ENCODE measurements at regions not wholly inside any gene's neighbourhood (a gene's known extent, or its start where the extent isn't known, plus 50 kb on each side); places are given as distances from the start of the nearest gene placed in this dataset.

- TF ChIP-seq EZH2 (IDR thresholded peaks at IDR 0.05; ENCODE audit: low read length) = no peak
- no peak for TF ChIP-seq CTCF (optimal IDR thresholded peaks at IDR 0.05 in 1 of 3, IDR thresholded peaks at IDR 0.05 in 1 of 3, conservative IDR thresholded peaks at IDR 0.05 in 1 of 3; ENCODE audit: extremely low read depth in 1 of 3, insufficient read depth in 2 of 3, low read length in 3 of 3)
- dilution Hi-C loops (cut with MboI; ENCODE audit: extremely low pct_ligation_motif_present, low sequenced_read_pairs) = no loop called here
- Histone ChIP-seq H3K4me1 (ENCODE audit: control insufficient read depth, extremely low read depth, insufficient read depth, low read length) (no peaks in the 10 kb centered on the region), H2AFZ (ENCODE audit: control insufficient read depth, low read length) (no peak overlapping the region), H3K36me3 (ENCODE audit: control insufficient read depth in 2 of 2, extremely low read depth in 1 of 2, insufficient read depth in 2 of 2, low read length in 2 of 2) (no peaks in the 10 kb centered on the region), H3K4me2 (ENCODE audit: control insufficient read depth, extremely low read depth, insufficient read depth, low read depth, low read length) (no peak overlapping the region), H3K27me3 (ENCODE audit: control insufficient read depth, extremely low read depth, insufficient read depth, low read length) (no peaks in the 10 kb centered on the region), H3K4me3 (ENCODE audit: control insufficient read depth in 2 of 3, extremely low read depth in 1 of 3, insufficient read depth in 2 of 3, low read depth in 1 of 3, low read length in 3 of 3) (no peak overlapping the region), H3K9ac (ENCODE audit: control insufficient read depth, extremely low read depth, insufficient read depth, low read length) (no peak overlapping the region), H3K79me2 (ENCODE audit: control insufficient read depth, insufficient read depth, low read length) (no peaks in the 10 kb centered on the region), H3K9me1 (ENCODE audit: control insufficient read depth, extremely low read depth, insufficient read depth, low read length) (no peaks in the 10 kb centered on the region), H4K20me1 (ENCODE audit: control insufficient read depth, extremely low read depth, insufficient read depth, low read length) (no peaks in the 10 kb centered on the region), H3K9me3 (ENCODE audit: control insufficient read depth, low read depth, low read length) (peaks cover 2% of the 10 kb centered on the region), H3K27ac (ENCODE audit: control insufficient read depth, insufficient read depth, low read length) (no peak overlapping the region)
- FAIRE-seq (no peak), DNase-seq (ENCODE audit: low read depth, low spot score) (no peak)
Observed at GRCh38 chr2:6355886-6356761, 509.6 kb downstream of the CMPK2 start.

DNA sequence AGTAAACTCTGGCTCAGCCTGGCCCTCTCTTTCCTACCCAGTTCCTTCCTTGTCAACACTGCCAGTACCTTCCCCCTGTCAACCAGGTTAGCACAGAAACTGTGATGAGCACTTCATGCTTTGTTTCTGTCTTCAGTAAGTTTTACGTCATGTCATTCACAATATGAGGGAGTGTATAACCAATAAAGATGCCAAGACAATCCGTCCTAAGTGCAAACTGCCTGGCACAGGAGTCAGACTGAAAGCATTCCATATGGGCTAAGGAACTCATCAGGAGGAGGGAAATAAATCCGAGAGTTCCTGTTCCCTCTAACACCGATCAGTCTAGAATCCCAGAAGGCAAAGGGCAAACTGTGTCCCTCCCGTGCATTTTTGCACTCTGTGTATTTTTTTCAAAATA, 507.2 kb downstream of the CMPK2 start:
- TF ChIP-seq CTCF (optimal IDR thresholded peaks at IDR 0.05 in 1 of 3, IDR thresholded peaks at IDR 0.05 in 1 of 3, conservative IDR thresholded peaks at IDR 0.05 in 1 of 3; ENCODE audit: extremely low read depth in 1 of 3, insufficient read depth in 2 of 3, low read length in 3 of 3) = no peak
- DNase-seq (ENCODE audit: low read depth, low spot score) = no peak
- H3K4me3 ChIP-seq (ENCODE audit: control insufficient read depth in 2 of 3, extremely low read depth in 1 of 3, insufficient read depth in 2 of 3, low read depth in 1 of 3, low read length in 3 of 3) = no peak overlapping the region
- H3K4me1 ChIP-seq (ENCODE audit: control insufficient read depth, extremely low read depth, insufficient read depth, low read length) = no peaks in the 10 kb centered on the region
- H3K27me3 ChIP-seq (ENCODE audit: control insufficient read depth, extremely low read depth, insufficient read depth, low read length) = no peaks in the 10 kb centered on the region
- no peaks in the 10 kb centered on the region for H3K79me2 ChIP-seq (ENCODE audit: control insufficient read depth, insufficient read depth, low read length)
- peaks cover 2% of the 10 kb centered on the region for H3K9me3 ChIP-seq (ENCODE audit: control insufficient read depth, low read depth, low read length)
- no peak overlapping the region for H3K9ac ChIP-seq (ENCODE audit: control insufficient read depth, extremely low read depth, insufficient read depth, low read length)
- no peaks in the 10 kb centered on the region for H3K36me3 ChIP-seq (ENCODE audit: control insufficient read depth in 2 of 2, extremely low read depth in 1 of 2, insufficient read depth in 2 of 2, low read length in 2 of 2)
- H3K4me2 ChIP-seq (ENCODE audit: control insufficient read depth, extremely low read depth, insufficient read depth, low read depth, low read length) = no peak overlapping the region
- no peak overlapping the region for H2AFZ ChIP-seq (ENCODE audit: control insufficient read depth, low read length)
- H3K9me1 ChIP-seq (ENCODE audit: control insufficient read depth, extremely low read depth, insufficient read depth, low read length) = no peaks in the 10 kb centered on the region
- FAIRE-seq = no peak
- dilution Hi-C loops (cut with MboI; ENCODE audit: extremely low pct_ligation_motif_present, low sequenced_read_pairs) = no loop called here
- no peaks in the 10 kb centered on the region for H4K20me1 ChIP-seq (ENCODE audit: control insufficient read depth, extremely low read depth, insufficient read depth, low read length)
- no peak overlapping the region for H3K27ac ChIP-seq (ENCODE audit: control insufficient read depth, insufficient read depth, low read length)
